Mesothelial cell of epicardium (in vitro differentiated cells): ENCODE measurements at regions not wholly inside any gene's neighbourhood (a gene's known extent, or its start where the extent isn't known, plus 50 kb on each side); places are given as distances from the start of the nearest gene placed in this dataset.

ENCODE experiments used
- DNase-seq, 2 experiments: peaks; one replicate each; pipeline ENCODE4 v3.0.0; 2021; ENCODE audit warnings: low spot score in 2 of 2; ENCODE audit not compliant: unreplicated experiment in 2 of 2
- H3K27ac Mint-ChIP-seq: 2 replicates; pipeline ENCODE4 v1.8.0; 2021; ENCODE audit warnings: mixed read lengths
- H3K27me3 Mint-ChIP-seq: 2 replicates; pipeline ENCODE4 v1.8.0; 2021; ENCODE audit warnings: low read depth, mixed read lengths
- H3K36me3 Mint-ChIP-seq: 2 replicates; pipeline ENCODE4 v1.8.0; 2021; ENCODE audit warnings: mixed read lengths
- H3K4me1 Mint-ChIP-seq: 2 replicates; pipeline ENCODE4 v1.8.0; 2021; ENCODE audit warnings: mixed read lengths
- H3K4me3 Mint-ChIP-seq: 2 replicates; pipeline ENCODE4 v1.8.0; 2021; ENCODE audit warnings: mild to moderate bottlenecking, moderate library complexity, mixed read lengths
- H3K9me3 Mint-ChIP-seq: 2 replicates; pipeline ENCODE4 v1.8.0; 2021; ENCODE audit warnings: mixed read lengths
- CTCF ChIP-seq: fragments of 200-600 bp; sonication (generic); IDR thresholded peaks from one replicate; pipeline ENCODE4 v1.5.0; 2021; ENCODE audit warnings: antibody characterized with exemption; ENCODE audit not compliant: unreplicated experiment

GRCh38 chr11:134951305-134951700 lies 539.3 kb upstream of the B3GAT1 start:
- TF ChIP-seq CTCF = no peak
- Mint-ChIP-seq H3K27ac (peak overlapping the region; percentile 32), H3K4me3 (no peak overlapping the region), H3K36me3 (no peaks in the 10 kb centered on the region), H3K9me3 (no peaks in the 10 kb centered on the region), H3K27me3 (no peaks in the 10 kb centered on the region), H3K4me1 (peaks cover 18% of the 10 kb centered on the region)
- no peak for DNase-seq

GRCh38 chr11:134950692-134951304 lies 538.8 kb upstream of the B3GAT1 start:
- no peak for DNase-seq
- H3K4me3 Mint-ChIP-seq = no peak overlapping the region
- H3K4me1 Mint-ChIP-seq = peaks cover 18% of the 10 kb centered on the region
- H3K27ac Mint-ChIP-seq = peak overlapping the region; percentile 57
- no peaks in the 10 kb centered on the region for H3K27me3 Mint-ChIP-seq
- no peaks in the 10 kb centered on the region for H3K36me3 Mint-ChIP-seq
- H3K9me3 Mint-ChIP-seq = no peaks in the 10 kb centered on the region
- TF ChIP-seq CTCF = no peak

GRCh38 chr11:134949121-134950090 lies 537.4 kb upstream of the B3GAT1 start:
- no peaks in the 10 kb centered on the region for H3K36me3 Mint-ChIP-seq
- H3K9me3 Mint-ChIP-seq = no peaks in the 10 kb centered on the region
- TF ChIP-seq CTCF = no peak
- no peaks in the 10 kb centered on the region for H3K27me3 Mint-ChIP-seq
- DNase-seq = no peak
- H3K4me3 Mint-ChIP-seq = no peak overlapping the region
- no peak overlapping the region for H3K27ac Mint-ChIP-seq
- H3K4me1 Mint-ChIP-seq = peaks cover 20% of the 10 kb centered on the region

- no peaks in the 10 kb centered on the region for H3K9me3 Mint-ChIP-seq
- no peak for TF ChIP-seq CTCF
- no peaks in the 10 kb centered on the region for H3K27me3 Mint-ChIP-seq
- H3K27ac Mint-ChIP-seq = no peak overlapping the region
- no peak overlapping the region for H3K4me3 Mint-ChIP-seq
- no peak for DNase-seq
- no peaks in the 10 kb centered on the region for H3K36me3 Mint-ChIP-seq
- H3K4me1 Mint-ChIP-seq = peaks cover 25% of the 10 kb centered on the region
Observed at GRCh38 chr11:134947556-134947955, 535.5 kb upstream of the B3GAT1 start.

- H3K36me3 Mint-ChIP-seq = no peaks in the 10 kb centered on the region
- no peak overlapping the region for H3K4me3 Mint-ChIP-seq
- no peaks in the 10 kb centered on the region for H3K27me3 Mint-ChIP-seq
- peaks cover 29% of the 10 kb centered on the region for H3K4me1 Mint-ChIP-seq
- TF ChIP-seq CTCF = no peak
- DNase-seq = no peak
- H3K27ac Mint-ChIP-seq = no peak overlapping the region
- H3K9me3 Mint-ChIP-seq = no peaks in the 10 kb centered on the region
Observed at GRCh38 chr11:134945993-134946392, 534.0 kb upstream of the B3GAT1 start.
